KBM-7 (cell line): ENCODE measurements at regions not wholly inside any gene's neighbourhood (a gene's known extent, or its start where the extent isn't known, plus 50 kb on each side); places are given as distances from the start of the nearest gene placed in this dataset.

Experiments used
- DNase-seq: peaks from one replicate; pipeline ENCODE4 v3.0.0-alpha.2; 2015
- in situ Hi-C: fragments of 300-500 bp; cut with MboI; formaldehyde crosslinking; loops from 2 replicates; pipeline ENCODE4 v1.14.3; 2020; ENCODE audit warnings: low sequenced_read_pairs, low pct_unique_long_range_greater_than_20kb, mixed read lengths

- DNase-seq = no peak
- in situ Hi-C loops = no loop called here
Observed at GRCh38 chr20:60652615-60653014, 599.4 kb upstream of the CDH4 start.

GRCh38 chr20:60653111-60653845 is 598.8 kb upstream of the CDH4 start:
- no peak for DNase-seq
- in situ Hi-C loops = no loop called here

GRCh38 chr20:60658681-60659080 is 593.4 kb upstream of the CDH4 start:
- in situ Hi-C loops = no loop called here

GRCh38 chr20:60659240-60659639 is 592.8 kb upstream of the CDH4 start:
- DNase-seq = no peak
- in situ Hi-C loops = no loop called here

More at GRCh38 chr20:60658681-60659080, 593.4 kb upstream of the CDH4 start:
- DNase-seq = no peak

GRCh38 chr20:60662307-60662706 is 589.8 kb upstream of the CDH4 start:
- in situ Hi-C loops = no loop called here
- no peak for DNase-seq

GRCh38 chr20:60664106-60664505 is 588.0 kb upstream of the CDH4 start:
- DNase-seq = no peak
- in situ Hi-C loops = no loop called here

- in situ Hi-C loops = no loop called here
- DNase-seq = no peak
Observed at GRCh38 chr20:60667641-60668040, 584.4 kb upstream of the CDH4 start.

- no peak for DNase-seq
- in situ Hi-C loops = no loop called here
Observed at GRCh38 chr20:60669211-60669610, 582.9 kb upstream of the CDH4 start.

GRCh38 chr20:60676011-60676410 is 576.0 kb upstream of the CDH4 start:
- in situ Hi-C loops = no loop called here

GRCh38 chr20:60677819-60678218 is 574.2 kb upstream of the CDH4 start:
- in situ Hi-C loops = no loop called here
- no peak for DNase-seq

More at GRCh38 chr20:60676011-60676410, 576.0 kb upstream of the CDH4 start:
- DNase-seq = no peak

- DNase-seq = no peak
Observed at GRCh38 chr20:60680554-60680953, 571.5 kb upstream of the CDH4 start.

GRCh38 chr20:60687213-60687612 is 564.8 kb upstream of the CDH4 start:
- in situ Hi-C loops = no loop called here
- no peak for DNase-seq

More at GRCh38 chr20:60680554-60680953, 571.5 kb upstream of the CDH4 start:
- in situ Hi-C loops = no loop called here

GRCh38 chr20:60690771-60691170 is 561.3 kb upstream of the CDH4 start:
- in situ Hi-C loops = no loop called here
- no peak for DNase-seq

GRCh38 chr20:60691966-60692615 is 560.0 kb upstream of the CDH4 start:
- DNase-seq = no peak
- in situ Hi-C loops = no loop called here

- no peak for DNase-seq
- in situ Hi-C loops = no loop called here
Observed at GRCh38 chr20:60693496-60694133, 558.4 kb upstream of the CDH4 start.

GRCh38 chr20:60694763-60695162 is 557.3 kb upstream of the CDH4 start:
- in situ Hi-C loops = no loop called here

GRCh38 chr20:60695226-60696000 is 556.6 kb upstream of the CDH4 start:
- in situ Hi-C loops = no loop called here
- DNase-seq = no peak

More at GRCh38 chr20:60694763-60695162, 557.3 kb upstream of the CDH4 start:
- no peak for DNase-seq

GRCh38 chr20:60697252-60697651 is 554.8 kb upstream of the CDH4 start:
- in situ Hi-C loops = no loop called here
- DNase-seq = no peak

GRCh38 chr20:60700728-60701127 is 551.3 kb upstream of the CDH4 start:
- no peak for DNase-seq
- in situ Hi-C loops = no loop called here

- in situ Hi-C loops = no loop called here
- no peak for DNase-seq
Observed at GRCh38 chr20:60704147-60704546, 547.9 kb upstream of the CDH4 start.
